ENCODE measurements at regions not wholly inside any gene's neighbourhood (a gene's known extent, or its start where the extent isn't known, plus 50 kb on each side); places are given as distances from the start of the nearest gene placed in this dataset.

- no peak for TF ChIP-seq SAP30 (IDR thresholded peaks at IDR 0.05; ENCODE audit: insufficient read depth, insufficient replicate concordance, low read length)
- TF ChIP-seq CTCF (IDR thresholded peaks at IDR 0.05; ENCODE audit: control extremely low read depth in 1 of 3, insufficient read depth in 1 of 3, low read depth in 1 of 3, low read length in 3 of 3), result no peak
- TF ChIP-seq POLR2AphosphoS5 (IDR thresholded peaks at IDR 0.05; ENCODE audit: low read depth, low read length), result no peak
- no peak for TF ChIP-seq NRF1 (IDR thresholded peaks at IDR 0.05; ENCODE audit: low read depth, low read length)
- no peak for TF ChIP-seq RFX5 (IDR thresholded peaks at IDR 0.05; ENCODE audit: borderline replicate concordance, low read depth, low read length)
- no peak for TF ChIP-seq ATF2 (IDR thresholded peaks at IDR 0.05; ENCODE audit: low read length)
- no peak for TF ChIP-seq YY1 (IDR thresholded peaks at IDR 0.05; ENCODE audit: low read depth, low read length)
- TF ChIP-seq RAD21 (IDR thresholded peaks at IDR 0.05 in 1 of 2, conservative IDR thresholded peaks at IDR 0.05 in 1 of 2; ENCODE audit: low read depth in 2 of 2, low read length in 2 of 2), result no peak
- no peak for TF ChIP-seq KDM5A (IDR thresholded peaks at IDR 0.05; ENCODE audit: low read length)
- TF ChIP-seq E2F6 (IDR thresholded peaks at IDR 0.05), result no peak
- TF ChIP-seq EZH2 (IDR thresholded peaks at IDR 0.05; ENCODE audit: low read depth, low read length, severe bottlenecking), result no peak
- TF ChIP-seq POLR2A (IDR thresholded peaks at IDR 0.05; ENCODE audit: control extremely low read depth in 1 of 2, low read depth in 2 of 2, low read length in 2 of 2), result no peak
- no peak for TF ChIP-seq SIN3A (conservative IDR thresholded peaks at IDR 0.05 in 1 of 2, IDR thresholded peaks at IDR 0.05 in 1 of 2; ENCODE audit: low read depth in 1 of 2, low read length in 2 of 2)
- no peak for TF ChIP-seq SP1 (IDR thresholded peaks at IDR 0.05; ENCODE audit: low read depth, low read length)
These were observed 614.3 kb downstream of the NCAM2 start for GRCh38 chr21:21612466-21612865.

Measured in H1 (cell line).